RWPE1 (cell line): ENCODE measurements at regions not wholly inside any gene's neighbourhood (a gene's known extent, or its start where the extent isn't known, plus 50 kb on each side); places are given as distances from the start of the nearest gene placed in this dataset.
"Not testable (repeated sequence)": the region's sequence is repeated elsewhere in the genome, so short reads cannot be mapped to it uniquely, and the experiment has no call there.

Experiments
- CTCF ChIA-PET: fragments of 350-600 bp; sonication (Branson Sonifier 250); formaldehyde crosslinking; extraction: SDS; loops from one replicate; lab custom pipeline; 2021; lab: Yijun Ruan, JAX
- POLR2A ChIA-PET: fragments of 400-600 bp; formaldehyde crosslinking; extraction: SDS; loops from one replicate; lab custom pipeline; 2020; ENCODE audit warnings: antibody characterized with exemption; ENCODE audit not compliant: low non-redundant PET; lab: Yijun Ruan, JAX
- DNase-seq: peaks from one replicate; pipeline ENCODE4 v3.0.0; 2012; ENCODE audit warnings: low spot score
- H3K27ac ChIP-seq: fragments of 450-650 bp; 2 replicates; pipeline ENCODE4 v1.5.1; 2017
- CTCF ChIP-seq: fragments of 450-650 bp; conservative IDR thresholded peaks from 2 replicates; pipeline ENCODE4 v1.5.1; 2017; ENCODE audit warnings: low read depth, mild to moderate bottlenecking

DNA sequence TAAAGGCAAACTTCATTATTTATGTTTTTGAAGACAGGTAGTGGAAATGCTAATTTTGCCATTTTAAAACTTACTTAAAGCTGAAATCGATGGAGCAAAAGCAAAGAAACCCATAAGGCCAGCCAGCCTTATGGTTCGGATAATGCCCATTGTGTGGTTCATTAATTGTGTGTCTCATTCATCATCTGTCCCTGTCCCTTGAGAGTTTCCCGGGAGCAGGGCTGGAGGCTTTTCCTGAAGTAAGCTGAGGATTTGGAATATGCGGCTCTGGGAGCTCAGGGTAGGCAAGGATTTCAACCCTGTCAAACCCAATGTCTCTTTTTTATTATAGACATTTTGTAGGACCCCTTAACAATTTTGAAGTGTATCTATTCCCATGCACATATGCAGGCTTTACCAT is 790.0 kb upstream of the KIRREL3 start:
- no peak for DNase-seq
- ChIA-PET POLR2A (no interaction called here), CTCF (interaction anchor here (0.6 kb wide), 2 partner anchors 216 to 295 kb away, joined by 3 to 4 read pairs; no protein-coding TSS in a partner anchor)
- TF ChIP-seq CTCF: no peak
- no peak overlapping the region for H3K27ac ChIP-seq

GRCh38 chr11:127789927-127790326 is 789.4 kb upstream of the KIRREL3 start:
- no peak for TF ChIP-seq CTCF
- peak; percentile 11 for DNase-seq
- no peak overlapping the region for H3K27ac ChIP-seq
- CTCF ChIA-PET: interaction anchor here (0.6 to 0.7 kb wide), 4 partner anchors 10 to 608 kb away, joined by 3 to 4 read pairs (median 3); no protein-coding TSS in a partner anchor
- POLR2A ChIA-PET: no interaction called here

- POLR2A ChIA-PET, DNase-seq, H3K27ac ChIP-seq, CTCF ChIA-PET: not testable (repeated sequence)
Observed at GRCh38 chr11:127772938-127773337, 772.4 kb upstream of the KIRREL3 start.

GRCh38 chr11:127768931-127769330 is 768.4 kb upstream of the KIRREL3 start:
- POLR2A ChIA-PET, H3K27ac ChIP-seq, CTCF ChIA-PET, DNase-seq: not testable (repeated sequence)

DNA sequence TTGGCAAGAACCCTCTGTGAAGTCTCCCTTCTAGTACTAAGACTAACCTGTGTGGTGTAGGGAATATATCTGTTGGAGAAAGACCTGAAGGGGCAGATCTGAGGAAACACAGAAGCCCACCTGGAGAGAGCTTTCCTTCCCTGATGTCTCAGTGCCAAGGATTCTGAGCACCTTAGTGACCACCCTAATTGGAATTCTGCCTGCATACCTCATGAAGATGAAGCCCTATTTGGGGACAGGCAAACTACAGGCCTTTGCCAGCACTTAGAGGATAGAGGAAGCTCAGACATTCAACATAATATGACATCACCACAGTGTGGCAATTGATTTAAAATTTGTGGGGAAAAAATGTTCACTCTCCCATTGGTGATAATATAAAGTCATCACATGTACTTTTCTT is 766.2 kb upstream of the KIRREL3 start:
- ChIA-PET CTCF (no interaction called here), POLR2A (no interaction called here)
- DNase-seq: no peak
- no peak overlapping the region for H3K27ac ChIP-seq
- TF ChIP-seq CTCF: no peak

DNA sequence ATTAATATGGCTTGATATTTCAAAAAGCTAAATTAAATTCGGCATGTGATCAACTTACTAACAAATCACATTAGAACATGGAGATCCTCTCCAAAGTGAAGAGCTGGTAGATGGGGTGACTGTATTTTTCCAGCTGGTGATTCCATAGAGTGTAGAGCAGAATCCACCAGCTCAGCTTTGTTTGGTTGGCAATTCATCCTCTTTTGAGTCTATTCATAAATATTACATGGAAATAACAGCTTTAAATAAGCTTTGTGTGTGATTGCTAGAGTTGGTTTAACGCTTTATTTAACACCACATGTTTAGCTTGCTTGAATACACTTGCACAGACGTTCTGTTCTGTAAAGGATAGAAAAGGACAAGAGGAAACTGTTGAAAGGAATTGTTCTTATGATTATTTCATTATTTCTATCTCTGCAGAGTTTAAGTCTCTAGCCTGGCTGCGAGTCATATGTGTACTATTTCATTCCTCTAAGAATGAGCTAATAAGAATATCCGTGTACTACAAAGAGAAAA is 738.3 kb upstream of the KIRREL3 start:
- ChIA-PET CTCF (interaction anchor here (0.6 kb wide), 1 partner anchor 14 kb away, joined by 4 read pairs; no protein-coding TSS in a partner anchor), POLR2A (no interaction called here)
- H3K27ac ChIP-seq: no peak overlapping the region
- TF ChIP-seq CTCF: no peak
- no peak for DNase-seq

- ChIA-PET CTCF (no interaction called here), POLR2A (no interaction called here)
- no peak for DNase-seq
- H3K27ac ChIP-seq: no peak overlapping the region
- no peak for TF ChIP-seq CTCF
Observed at GRCh38 chr11:127737499-127737898, 736.9 kb upstream of the KIRREL3 start.

DNA sequence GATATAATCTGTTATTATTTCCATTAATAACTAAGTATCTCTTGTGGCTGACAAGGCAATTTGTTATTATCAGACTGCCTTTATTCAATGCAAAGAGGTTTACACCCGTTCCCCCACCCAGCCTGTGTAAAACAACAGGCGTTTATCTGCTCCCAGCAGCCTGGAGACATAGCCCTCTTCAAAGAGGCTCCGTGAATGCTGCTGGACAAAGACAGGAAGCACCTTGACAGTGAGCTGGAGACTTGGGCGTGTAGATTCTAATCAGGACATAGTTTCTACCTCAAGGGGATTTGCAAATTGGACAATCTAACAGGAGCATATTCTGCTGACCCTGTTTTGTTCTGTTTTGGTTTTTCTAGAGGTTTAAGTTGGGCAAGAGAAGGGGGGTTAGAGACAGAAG is 733.0 kb upstream of the KIRREL3 start:
- no peak overlapping the region for H3K27ac ChIP-seq
- ChIA-PET POLR2A (no interaction called here), CTCF (no interaction called here)
- no peak for DNase-seq
- no peak for TF ChIP-seq CTCF
